PC-9 (cell line): ENCODE measurements at regions not wholly inside any gene's neighbourhood (a gene's known extent, or its start where the extent isn't known, plus 50 kb on each side); places are given as distances from the start of the nearest gene placed in this dataset.

Source experiments
- BruUV-seq: library from RNA; stranded (reverse); fragments of 400-500 nt; replicated peaks from 2 replicates; lab custom pipeline; 2021; lab: Mats Ljungman, UMichigan
- CTCF ChIA-PET: fragments of 300-600 bp; sonication (Branson Sonifier 250); formaldehyde crosslinking; loops from one replicate; lab custom pipeline; 2022; ENCODE audit warnings: antibody characterized with exemption; lab: Charles Lee
- POLR2A ChIA-PET: fragments of 300-600 bp; sonication (Branson Sonifier 250); formaldehyde crosslinking; loops from one replicate; lab custom pipeline; 2022; ENCODE audit warnings: antibody characterized with exemption; ENCODE audit not compliant: unreplicated experiment; lab: Charles Lee
- DNase-seq, 2 experiments: peaks; one replicate each; pipeline versions ENCODE4 v3.0.0 to v3.0.0-alpha.2; 2015 to 2022; ENCODE audit warnings: mixed read lengths in 1 of 2
- H2AFZ ChIP-seq: fragments of 200-600 bp; sonication (generic); 2 replicates; pipeline ENCODE4 v1.8.1; 2017; ENCODE audit warnings: antibody characterized with exemption
- H3F3A ChIP-seq: fragments of 200-600 bp; sonication (generic); 2 replicates; pipeline ENCODE4 v1.8.1; 2017; ENCODE audit warnings: antibody characterized with exemption, mild to moderate bottlenecking, low read depth; ENCODE audit not compliant: insufficient read depth
- H3K27ac ChIP-seq: fragments of 200-600 bp; sonication (generic); 2 replicates; pipeline ENCODE4 v1.6.1; 2016; ENCODE audit warnings: mixed run types
- H3K27me3 ChIP-seq: fragments of 200-600 bp; sonication (generic); 2 replicates; pipeline ENCODE4 v1.6.1; 2016; ENCODE audit warnings: low read depth, mixed run types; ENCODE audit not compliant: insufficient read depth
- H3K36me3 ChIP-seq: fragments of 200-600 bp; sonication (generic); 2 replicates; pipeline ENCODE4 v1.6.1; 2016; ENCODE audit warnings: low read depth, mixed run types
- H3K4me1 ChIP-seq: fragments of 200-600 bp; sonication (generic); replicated peaks from 2 replicates; pipeline ENCODE4 v1.6.1; 2016; ENCODE audit warnings: mixed run types; ENCODE audit not compliant: insufficient read depth
- H3K4me2 ChIP-seq: fragments of 200-600 bp; sonication (generic); 2 replicates; pipeline ENCODE4 v1.6.1; 2017; ENCODE audit warnings: mixed run types
- H3K4me3 ChIP-seq: fragments of 200-600 bp; sonication (generic); 2 replicates; pipeline ENCODE4 v1.6.1; 2016; ENCODE audit warnings: mixed run types
- H3K79me2 ChIP-seq: fragments of 200-600 bp; sonication (generic); 2 replicates; pipeline ENCODE4 v1.6.1; 2017; ENCODE audit warnings: low read depth, mixed run types
- H3K9me2 ChIP-seq: fragments of 200-600 bp; sonication (generic); 2 replicates; pipeline ENCODE4 v1.8.1; 2017; ENCODE audit warnings: mild to moderate bottlenecking; ENCODE audit not compliant: insufficient read depth
- H3K9me3 ChIP-seq: fragments of 200-600 bp; sonication (generic); 2 replicates; pipeline ENCODE4 v1.8.1; 2016; ENCODE audit warnings: low read depth; ENCODE audit not compliant: insufficient read depth
- H4K20me1 ChIP-seq: fragments of 200-600 bp; sonication (generic); 2 replicates; pipeline ENCODE4 v1.8.1; 2017; ENCODE audit not compliant: insufficient read depth
- EZH2 ChIP-seq: fragments of 200-600 bp; sonication (generic); IDR thresholded peaks from 2 replicates; pipeline ENCODE4 v1.8.0; 2017; ENCODE audit warnings: antibody characterized with exemption, low read depth
- intact Hi-C: fragments of 100-400 bp; cut with micrococcal nuclease; formaldehyde crosslinking; loops from one replicate; pipeline ENCODE4 v1.10.0; 2022; ENCODE audit not compliant: unreplicated experiment
- TF ChIP-seq, protein P1 (sequence below): fragments of 200-600 bp; sonication (generic); conservative IDR thresholded peaks from 2 replicates; pipeline ENCODE4 v1.6.1; 2017; ENCODE audit warnings: mixed run types, antibody characterized with exemption, mild to moderate bottlenecking, moderate library complexity

DNA sequence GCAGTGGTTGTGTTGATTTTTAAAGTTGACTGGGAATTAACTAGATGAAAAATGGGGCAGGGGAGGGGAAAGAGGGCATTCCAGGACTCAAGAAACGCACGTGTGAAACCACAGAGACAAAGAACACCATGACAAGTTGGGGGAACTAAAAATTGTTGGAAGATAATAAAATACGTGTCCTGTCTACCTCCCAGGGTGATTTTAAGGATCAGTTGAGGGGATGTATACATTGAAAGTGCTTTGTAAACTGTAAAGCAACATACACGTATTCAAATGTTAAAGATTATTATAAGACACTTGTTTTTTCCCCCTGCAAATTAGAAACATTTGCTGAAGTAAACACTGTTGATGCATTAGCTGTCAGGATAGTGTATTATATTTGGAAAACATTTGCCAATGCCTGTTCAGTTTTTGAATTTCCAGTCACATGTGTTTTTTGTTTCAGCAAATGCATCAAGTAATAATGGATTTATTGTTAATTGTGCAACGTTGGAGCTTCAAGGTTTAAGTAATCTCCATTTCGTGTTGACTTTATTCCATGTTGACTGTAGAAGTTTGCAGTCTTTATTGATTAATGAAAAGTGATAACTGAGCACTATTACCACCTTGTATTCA is 412.7 kb downstream of the ACTL7B start:
- Histone ChIP-seq H4K20me1 (no peaks in the 10 kb centered on the region), H3K4me2 (peak overlapping the region; percentile 68), H3K79me2 (no peaks in the 10 kb centered on the region), H3K9me3 (peaks cover 10% of the 10 kb centered on the region; the same call in 1 of the 2 replicates), H3K4me1 (peaks cover 49% of the 10 kb centered on the region), H2AFZ (no peak overlapping the region), H3K27ac (peak overlapping the region; percentile 80; the same call in 1 of the 2 replicates), H3K9me2 (no peaks in the 10 kb centered on the region), H3K27me3 (no peaks in the 10 kb centered on the region), H3K4me3 (no peak overlapping the region), H3F3A (peaks cover 30% of the 10 kb centered on the region), H3K36me3 (no peaks in the 10 kb centered on the region)
- no TSS peak for BruUV-seq
- no peak for DNase-seq
- intact Hi-C loops, result loop anchor here (5.0 kb wide), 2 partner anchors 171 to 386 kb away; no protein-coding TSS in a partner anchor
- ChIA-PET CTCF (interaction anchor here (0.7 kb wide), 1 partner anchor 1579 kb away, joined by 3 read pairs; no protein-coding TSS in a partner anchor), POLR2A (interaction anchor here (0.6 to 0.7 kb wide), 4 partner anchors 30 to 423 kb away, joined by 4 to 9 read pairs (median 4); no protein-coding TSS in a partner anchor)
- TF ChIP-seq EZH2, result no peak
- TF ChIP-seq, protein P1, sequence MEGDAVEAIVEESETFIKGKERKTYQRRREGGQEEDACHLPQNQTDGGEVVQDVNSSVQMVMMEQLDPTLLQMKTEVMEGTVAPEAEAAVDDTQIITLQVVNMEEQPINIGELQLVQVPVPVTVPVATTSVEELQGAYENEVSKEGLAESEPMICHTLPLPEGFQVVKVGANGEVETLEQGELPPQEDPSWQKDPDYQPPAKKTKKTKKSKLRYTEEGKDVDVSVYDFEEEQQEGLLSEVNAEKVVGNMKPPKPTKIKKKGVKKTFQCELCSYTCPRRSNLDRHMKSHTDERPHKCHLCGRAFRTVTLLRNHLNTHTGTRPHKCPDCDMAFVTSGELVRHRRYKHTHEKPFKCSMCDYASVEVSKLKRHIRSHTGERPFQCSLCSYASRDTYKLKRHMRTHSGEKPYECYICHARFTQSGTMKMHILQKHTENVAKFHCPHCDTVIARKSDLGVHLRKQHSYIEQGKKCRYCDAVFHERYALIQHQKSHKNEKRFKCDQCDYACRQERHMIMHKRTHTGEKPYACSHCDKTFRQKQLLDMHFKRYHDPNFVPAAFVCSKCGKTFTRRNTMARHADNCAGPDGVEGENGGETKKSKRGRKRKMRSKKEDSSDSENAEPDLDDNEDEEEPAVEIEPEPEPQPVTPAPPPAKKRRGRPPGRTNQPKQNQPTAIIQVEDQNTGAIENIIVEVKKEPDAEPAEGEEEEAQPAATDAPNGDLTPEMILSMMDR, result no peak

DNA sequence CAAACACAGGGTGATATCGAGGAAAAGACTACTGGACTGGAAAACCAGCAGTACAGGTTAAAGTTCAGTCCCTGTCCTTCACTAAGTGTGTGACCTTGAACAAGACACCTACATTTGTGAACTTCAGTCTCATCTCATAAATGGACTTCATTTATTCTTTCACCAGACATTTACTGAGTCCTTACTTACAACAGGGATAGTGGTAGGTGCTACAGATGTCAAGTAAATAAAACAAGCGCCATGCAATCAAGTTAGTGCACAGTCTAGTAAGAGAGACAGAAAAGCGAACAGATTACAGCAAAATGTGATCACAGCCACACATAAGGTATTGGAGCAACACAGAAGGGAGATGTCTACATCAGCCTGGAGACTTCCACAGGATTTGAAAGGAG is 413.2 kb downstream of the ACTL7B start:
- H3K27ac ChIP-seq, result no peak overlapping the region
- H3K36me3 ChIP-seq, result no peaks in the 10 kb centered on the region
- H3K9me3 ChIP-seq, result peaks cover 10% of the 10 kb centered on the region; the same call in 1 of the 2 replicates
- H3K4me1 ChIP-seq, result peaks cover 49% of the 10 kb centered on the region
- H3K4me2 ChIP-seq, result no peak overlapping the region
- H2AFZ ChIP-seq, result no peak overlapping the region
- H3K9me2 ChIP-seq, result no peaks in the 10 kb centered on the region
- DNase-seq, result no peak
- H4K20me1 ChIP-seq, result no peaks in the 10 kb centered on the region
- no peak overlapping the region for H3K4me3 ChIP-seq
- H3K27me3 ChIP-seq, result no peaks in the 10 kb centered on the region
- peaks cover 30% of the 10 kb centered on the region for H3F3A ChIP-seq
- intact Hi-C loops, result loop anchor here (5.0 kb wide), 2 partner anchors 170 to 385 kb away; no protein-coding TSS in a partner anchor
- TF ChIP-seq EZH2, result no peak
- TF ChIP-seq, protein P1, result no peak
- BruUV-seq, result no TSS peak
- ChIA-PET POLR2A (no interaction called here), CTCF (no interaction called here)
- no peaks in the 10 kb centered on the region for H3K79me2 ChIP-seq

DNA sequence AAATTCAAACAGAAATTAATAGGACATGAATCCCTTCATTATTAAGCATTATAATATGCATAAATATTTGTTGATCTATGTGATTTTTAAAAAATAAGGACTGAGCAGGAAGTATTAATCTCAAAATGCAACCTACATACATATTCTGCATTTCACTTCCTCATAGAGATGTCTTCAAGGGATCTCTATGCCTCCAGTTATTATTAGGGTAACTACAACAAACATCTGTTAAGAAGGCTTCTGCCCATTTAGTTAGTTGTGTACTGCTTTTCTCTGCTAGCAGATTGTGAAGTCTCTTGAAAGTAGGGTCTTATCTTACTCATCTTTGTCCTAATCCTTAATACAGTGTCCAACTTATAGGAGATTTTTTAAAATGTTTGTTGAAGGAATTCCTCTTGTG is 414.1 kb downstream of the ACTL7B start:
- DNase-seq, result peak in 1 of 2 experiments; percentile 62
- CTCF ChIA-PET, result interaction anchor here (0.6 kb wide), 1 partner anchor 86 kb away, joined by 3 read pairs; no protein-coding TSS in a partner anchor
- Histone ChIP-seq H3K4me3 (no peak overlapping the region), H2AFZ (no peak overlapping the region), H3K9me3 (peaks cover 10% of the 10 kb centered on the region; the same call in 1 of the 2 replicates), H3K27ac (no peak overlapping the region), H3K9me2 (no peaks in the 10 kb centered on the region), H3K4me2 (no peak overlapping the region), H3K4me1 (peaks cover 49% of the 10 kb centered on the region), H3F3A (peaks cover 30% of the 10 kb centered on the region), H3K79me2 (no peaks in the 10 kb centered on the region), H3K27me3 (no peaks in the 10 kb centered on the region), H3K36me3 (no peaks in the 10 kb centered on the region), H4K20me1 (no peaks in the 10 kb centered on the region)
- intact Hi-C loops, result loop anchor here (5.0 kb wide), 2 partner anchors 169 to 384 kb away; no protein-coding TSS in a partner anchor
- POLR2A ChIA-PET, result no interaction called here
- TF ChIP-seq, protein P1, result no peak
- TF ChIP-seq EZH2, result no peak
- BruUV-seq, result no TSS peak
